ENCODE measurements at regions not wholly inside any gene's neighbourhood (a gene's known extent, or its start where the extent isn't known, plus 50 kb on each side); places are given as distances from the start of the nearest gene placed in this dataset.

GRCh38 chrX:114166601-114167000 is 417.3 kb upstream of the HTR2C start:
- in situ Hi-C loops (cut with MboI), result no loop called here
- peak; percentile 82 for TF ChIP-seq ZNF316 (IDR thresholded peaks at IDR 0.05)
- TF ChIP-seq MAFK (IDR thresholded peaks at IDR 0.05; ENCODE audit: low read length), result peak; percentile 70
- no peak for TF ChIP-seq NFATC3 (IDR thresholded peaks at IDR 0.05)
- peak; percentile 61; the same call in 1 of the 2 replicates for TF ChIP-seq C11orf30 (IDR thresholded peaks at IDR 0.05; ENCODE audit: low read depth)
- peak; percentile 67 for TF ChIP-seq MAFF (IDR thresholded peaks at IDR 0.05; ENCODE audit: low read length)
- peak; percentile 38; the same call in 1 of the 2 replicates for TF ChIP-seq MAFG (tag; conservative IDR thresholded peaks at IDR 0.05)
- TF ChIP-seq THRA (IDR thresholded peaks at IDR 0.05), result no peak
- no peak for TF ChIP-seq U2AF2 (optimal IDR thresholded peaks at IDR 0.05; ENCODE audit: low read depth, low read length)
- H3K27me3 ChIP-seq (ENCODE audit: control insufficient read depth in 2 of 2, insufficient read depth in 2 of 2, low read length in 2 of 2), result no peaks in the 10 kb centered on the region
- WGBS (ENCODE audit: insufficient coverage, low coverage, missing lambda C conversion rate), result 18% methylated on average over 1 of the region's 1 CpG
- CTCF ChIA-PET (ENCODE audit: low intra/inter-chr PET ratio), result no interaction called here
- no peaks in the 10 kb centered on the region for H3K4me1 ChIP-seq (replicated peaks in 1 of 2; ENCODE audit: control insufficient read depth in 2 of 2, insufficient read depth in 2 of 2, low read length in 2 of 2)
- H3K9ac ChIP-seq (ENCODE audit: insufficient read depth in 1 of 2, low read depth in 2 of 2, low read length in 2 of 2), result no peak overlapping the region
- no peak overlapping the region for H3K4me2 ChIP-seq (ENCODE audit: insufficient read depth, low read length)
- H2AFZ ChIP-seq (ENCODE audit: low read depth, low read length), result no peak overlapping the region
- FAIRE-seq, result no peak
- H3K4me3 ChIP-seq, result no peak overlapping the region
- no peak overlapping the region for H3K27ac ChIP-seq (ENCODE audit: extremely low read depth, low read depth, low read length)
- no peaks in the 10 kb centered on the region for H3K36me3 ChIP-seq (ENCODE audit: control insufficient read depth, insufficient read depth, low read length)
- POLR2A ChIA-PET, result no interaction called here
- intact Hi-C loops (cut with micrococcal nuclease), result no loop called here
- no TSS peak for BruUV-seq (replicated peaks)
- DNase-seq (ENCODE audit: extremely low read depth in 1 of 4, low spot score in 3 of 4), result no peak
- H3K9me1 ChIP-seq (ENCODE audit: control insufficient read depth, insufficient read depth, low read length), result no peaks in the 10 kb centered on the region
- ATAC-seq, result no peak
- no peaks in the 10 kb centered on the region for H3K79me2 ChIP-seq (ENCODE audit: control insufficient read depth, insufficient read depth, low read length)
- no peaks in the 10 kb centered on the region for H3K9me3 ChIP-seq (replicated peaks; ENCODE audit: control insufficient read depth, insufficient read depth, low read depth, low read length)
- H4K20me1 ChIP-seq (replicated peaks; ENCODE audit: control insufficient read depth, insufficient read depth, low read length), result no peaks in the 10 kb centered on the region

All from K562 (cell line).